Activated CD4-positive, alpha-beta T cell treated with anti-CD3 and anti-CD28 coated beads, Interleukin-2, amount 50 U/mL, for 4 hours (primary cell): ENCODE measurements at regions not wholly inside any gene's neighbourhood (a gene's known extent, or its start where the extent isn't known, plus 50 kb on each side); places are given as distances from the start of the nearest gene placed in this dataset.
"Not testable (repeated sequence)": the region's sequence is repeated elsewhere in the genome, so short reads cannot be mapped to it uniquely, and the experiment has no call there.

Source experiments
- DNase-seq, 2 experiments: peaks; one replicate each; pipeline ENCODE4 v3.0.0-alpha.2; 2020

GRCh38 chr3:94345101-94345500, 282.2 kb downstream of the NSUN3 start:
- DNase-seq: no peak

- no peak for DNase-seq
Measured at GRCh38 chr3:94349310-94349878, 286.5 kb downstream of the NSUN3 start.

- no peak for DNase-seq
Measured at GRCh38 chr3:94356581-94356980, 293.7 kb downstream of the NSUN3 start.

- no peak for DNase-seq
Measured at GRCh38 chr3:94359996-94360395, 297.1 kb downstream of the NSUN3 start.

- DNase-seq: no peak
Measured at GRCh38 chr3:94360987-94361386, 298.1 kb downstream of the NSUN3 start.

- DNase-seq: no peak
Measured at GRCh38 chr3:94362393-94362792, 299.5 kb downstream of the NSUN3 start.

- no peak for DNase-seq
Measured at GRCh38 chr3:94365006-94365405, 302.1 kb downstream of the NSUN3 start.

GRCh38 chr3:94372026-94372425, 309.2 kb downstream of the NSUN3 start:
- no peak for DNase-seq

- DNase-seq: no peak
Measured at GRCh38 chr3:94373456-94373855, 310.6 kb downstream of the NSUN3 start.

- DNase-seq: no peak
Measured at GRCh38 chr3:94374439-94375161, 311.7 kb downstream of the NSUN3 start.

- DNase-seq: not testable (repeated sequence)
Measured at GRCh38 chr3:94377123-94377696, 314.3 kb downstream of the NSUN3 start.

GRCh38 chr3:94377863-94378262, 315.0 kb downstream of the NSUN3 start:
- DNase-seq: not testable (repeated sequence)

- DNase-seq: no peak
Measured at GRCh38 chr3:94378322-94378721, 315.5 kb downstream of the NSUN3 start.

GRCh38 chr3:94379264-94379663, 316.4 kb downstream of the NSUN3 start:
- DNase-seq: no peak

GRCh38 chr3:94394885-94395284, 332.0 kb downstream of the NSUN3 start:
- DNase-seq: no peak

- DNase-seq: no peak
Measured at GRCh38 chr3:94395851-94396250, 333.0 kb downstream of the NSUN3 start.

GRCh38 chr3:94398036-94398435, 335.2 kb downstream of the NSUN3 start:
- no peak for DNase-seq

GRCh38 chr3:94401466-94401865, 338.6 kb downstream of the NSUN3 start:
- no peak for DNase-seq

GRCh38 chr3:94402126-94402525, 339.3 kb downstream of the NSUN3 start:
- no peak for DNase-seq

- no peak for DNase-seq
Measured at GRCh38 chr3:94405258-94406035, 342.6 kb downstream of the NSUN3 start.

- no peak for DNase-seq
Measured at GRCh38 chr3:94406595-94406994, 343.7 kb downstream of the NSUN3 start.

- not testable (repeated sequence) for DNase-seq
Measured at GRCh38 chr3:94412936-94413335, 350.1 kb downstream of the NSUN3 start.

- no peak for DNase-seq
Measured at GRCh38 chr3:94413336-94414108, 350.7 kb downstream of the NSUN3 start.
